Panc1 (cell line): ENCODE measurements at regions not wholly inside any gene's neighbourhood (a gene's known extent, or its start where the extent isn't known, plus 50 kb on each side); places are given as distances from the start of the nearest gene placed in this dataset.

Experiments used
- ATAC-seq: fragments of 200-7000 bp; cut with Tn5 transposase; 2 replicates; pipeline ENCODE4 v1.9.1; 2020; ENCODE audit warnings: mild to moderate bottlenecking, moderate library complexity
- BruUV-seq: library from RNA; stranded (reverse); fragments of 400-500 nt; replicated peaks from 2 replicates; lab custom pipeline; 2021; lab: Mats Ljungman, UMichigan
- CTCF ChIA-PET: fragments of 300-600 bp; sonication (Branson Sonifier 250); formaldehyde crosslinking; loops from one replicate; lab custom pipeline; 2022; ENCODE audit warnings: antibody characterized with exemption; lab: Charles Lee
- POLR2A ChIA-PET: fragments of 300-600 bp; sonication (Branson Sonifier 250); formaldehyde crosslinking; loops from one replicate; lab custom pipeline; 2022; ENCODE audit warnings: antibody characterized with exemption; lab: Charles Lee
- DNase-seq: peaks from one replicate; pipeline ENCODE4 v3.0.0-alpha.2; 2010; ENCODE audit warnings: low read depth, low spot score
- H3K27ac ChIP-seq: 2 replicates; pipeline ENCODE4 v1.5.1; 2011; ENCODE audit warnings: mild to moderate bottlenecking, low read length, inconsistent platforms
- H3K27me3 ChIP-seq: fragments of 200-500 bp; sonication (Bioruptor generic); 2 replicates; pipeline ENCODE4 v1.6.0; 2014; ENCODE audit warnings: low read length, inconsistent platforms; ENCODE audit not compliant: control insufficient read depth, insufficient read depth
- H3K36me3 ChIP-seq: fragments of 200-500 bp; sonication (Bioruptor generic); 2 replicates; pipeline ENCODE4 v1.5.1; 2014; ENCODE audit warnings: inconsistent platforms, mild to moderate bottlenecking, low read length, moderate library complexity; ENCODE audit not compliant: control insufficient read depth, insufficient read depth
- H3K4me1 ChIP-seq: 2 replicates; pipeline ENCODE4 v1.5.1; 2011; ENCODE audit warnings: inconsistent platforms, mild to moderate bottlenecking, low read length, moderate library complexity; ENCODE audit not compliant: control insufficient read depth, insufficient read depth
- H3K4me3 ChIP-seq, 2 experiments: 2 replicates each; pipeline ENCODE4 v1.5.1; 2011 to 2012; ENCODE audit warnings: low read depth in 2 of 2, low read length in 2 of 2, mild to moderate bottlenecking in 2 of 2, inconsistent platforms in 1 of 2, moderate library complexity in 1 of 2
- H3K9me3 ChIP-seq: fragments of 200-500 bp; sonication (Bioruptor generic); 2 replicates; pipeline ENCODE4 v1.5.1; 2014; ENCODE audit warnings: low read depth, mild to moderate bottlenecking, inconsistent platforms, low read length, moderate library complexity; ENCODE audit not compliant: control insufficient read depth, insufficient read depth
- CTCF ChIP-seq: fragments of 450-650 bp; IDR thresholded peaks from 2 replicates; pipeline ENCODE4 v1.5.1; 2017; ENCODE audit warnings: mild to moderate bottlenecking
- POLR2AphosphoS5 ChIP-seq: IDR thresholded peaks from 2 replicates; pipeline ENCODE4 v1.6.1; 2012; ENCODE audit warnings: mild to moderate bottlenecking, low read depth, low read length, moderate library complexity
- SIN3A ChIP-seq: IDR thresholded peaks from 2 replicates; pipeline ENCODE4 v1.6.1; 2012; ENCODE audit warnings: low read depth, mild to moderate bottlenecking, low read length, moderate library complexity, borderline replicate concordance; ENCODE audit not compliant: insufficient read depth
- TCF7L2 ChIP-seq: IDR thresholded peaks from 2 replicates; pipeline ENCODE4 v1.6.1; 2011; ENCODE audit warnings: mild to moderate bottlenecking, low read depth, low read length, inconsistent platforms
- in situ Hi-C: cut with HindIII; loops from 2 replicates; pipeline ENCODE4 v1.10.0; 2016; ENCODE audit warnings: low sequenced_read_pairs, low pct_unique_long_range_greater_than_20kb
- intact Hi-C: fragments of 100-400 bp; cut with micrococcal nuclease; formaldehyde crosslinking; loops from one replicate; pipeline ENCODE4 v1.10.0; 2022; ENCODE audit not compliant: unreplicated experiment
- TF ChIP-seq, protein P1 (sequence below), 2 experiments: IDR thresholded peaks; 2 replicates each; pipeline ENCODE4 v1.6.1; 2011 to 2012; ENCODE audit warnings: low read depth in 2 of 2, control low read depth in 1 of 2, low read length in 1 of 2, mild to moderate bottlenecking in 1 of 2, moderate library complexity in 1 of 2; ENCODE audit not compliant: insufficient read depth in 1 of 2

DNA sequence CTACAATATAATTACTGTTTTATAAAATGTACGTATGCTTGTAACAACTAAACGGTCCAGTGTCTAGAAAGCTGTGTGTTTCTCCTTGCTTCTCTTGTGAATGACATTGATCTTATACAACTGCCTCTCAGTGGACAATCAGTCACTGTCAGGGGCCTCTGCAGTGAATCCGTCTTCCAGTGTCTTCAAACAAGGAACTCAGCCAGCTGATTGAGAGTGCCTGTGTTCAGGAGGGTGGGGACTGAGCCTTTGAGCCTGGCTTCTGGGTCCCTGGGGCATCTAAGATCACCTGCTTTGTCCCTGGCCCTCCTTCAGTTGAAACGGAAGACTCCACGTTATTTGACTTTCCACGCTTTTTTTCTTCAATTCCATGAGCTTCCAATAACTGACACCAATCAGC lies 133.1 kb upstream of the SFSWAP start:
- Histone ChIP-seq H3K36me3 (no peaks in the 10 kb centered on the region), H3K4me3 (no peak overlapping the region), H3K9me3 (no peaks in the 10 kb centered on the region), H3K4me1 (no peaks in the 10 kb centered on the region), H3K27ac (no peak overlapping the region), H3K27me3 (peaks cover 18% of the 10 kb centered on the region)
- CTCF ChIA-PET: no interaction called here
- BruUV-seq: no TSS peak
- intact Hi-C loops (no loop called here), in situ Hi-C loops (no loop called here)
- DNase-seq (no peak), ATAC-seq (no peak)
- TF ChIP-seq SIN3A (no peak), POLR2AphosphoS5 (no peak), CTCF (no peak), TCF7L2 (no peak)
- TF ChIP-seq, protein P1, sequence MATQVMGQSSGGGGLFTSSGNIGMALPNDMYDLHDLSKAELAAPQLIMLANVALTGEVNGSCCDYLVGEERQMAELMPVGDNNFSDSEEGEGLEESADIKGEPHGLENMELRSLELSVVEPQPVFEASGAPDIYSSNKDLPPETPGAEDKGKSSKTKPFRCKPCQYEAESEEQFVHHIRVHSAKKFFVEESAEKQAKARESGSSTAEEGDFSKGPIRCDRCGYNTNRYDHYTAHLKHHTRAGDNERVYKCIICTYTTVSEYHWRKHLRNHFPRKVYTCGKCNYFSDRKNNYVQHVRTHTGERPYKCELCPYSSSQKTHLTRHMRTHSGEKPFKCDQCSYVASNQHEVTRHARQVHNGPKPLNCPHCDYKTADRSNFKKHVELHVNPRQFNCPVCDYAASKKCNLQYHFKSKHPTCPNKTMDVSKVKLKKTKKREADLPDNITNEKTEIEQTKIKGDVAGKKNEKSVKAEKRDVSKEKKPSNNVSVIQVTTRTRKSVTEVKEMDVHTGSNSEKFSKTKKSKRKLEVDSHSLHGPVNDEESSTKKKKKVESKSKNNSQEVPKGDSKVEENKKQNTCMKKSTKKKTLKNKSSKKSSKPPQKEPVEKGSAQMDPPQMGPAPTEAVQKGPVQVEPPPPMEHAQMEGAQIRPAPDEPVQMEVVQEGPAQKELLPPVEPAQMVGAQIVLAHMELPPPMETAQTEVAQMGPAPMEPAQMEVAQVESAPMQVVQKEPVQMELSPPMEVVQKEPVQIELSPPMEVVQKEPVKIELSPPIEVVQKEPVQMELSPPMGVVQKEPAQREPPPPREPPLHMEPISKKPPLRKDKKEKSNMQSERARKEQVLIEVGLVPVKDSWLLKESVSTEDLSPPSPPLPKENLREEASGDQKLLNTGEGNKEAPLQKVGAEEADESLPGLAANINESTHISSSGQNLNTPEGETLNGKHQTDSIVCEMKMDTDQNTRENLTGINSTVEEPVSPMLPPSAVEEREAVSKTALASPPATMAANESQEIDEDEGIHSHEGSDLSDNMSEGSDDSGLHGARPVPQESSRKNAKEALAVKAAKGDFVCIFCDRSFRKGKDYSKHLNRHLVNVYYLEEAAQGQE (IDR thresholded peaks at IDR 0.05; ENCODE audit: insufficient read depth in 1 of 2, low read depth in 2 of 2, low read length in 1 of 2): no peak
- POLR2A ChIA-PET: no interaction called here

- CTCF ChIA-PET: no interaction called here
- TF ChIP-seq POLR2AphosphoS5 (no peak), TCF7L2 (no peak), SIN3A (no peak), CTCF (no peak)
- TF ChIP-seq, protein P1 (IDR thresholded peaks at IDR 0.05; ENCODE audit: insufficient read depth in 1 of 2, low read depth in 2 of 2, low read length in 1 of 2): no peak
Observed at GRCh38 chr12:131578828-131579470, 131.9 kb upstream of the SFSWAP start.

More at GRCh38 chr12:131578828-131579470, 131.9 kb upstream of the SFSWAP start:
- DNase-seq: no peak
- Histone ChIP-seq H3K9me3 (no peaks in the 10 kb centered on the region), H3K4me1 (no peaks in the 10 kb centered on the region), H3K27ac (no peak overlapping the region), H3K4me3 (no peak overlapping the region), H3K27me3 (peaks cover 9% of the 10 kb centered on the region), H3K36me3 (no peaks in the 10 kb centered on the region)
- intact Hi-C loops: no loop called here
- BruUV-seq: no TSS peak
- in situ Hi-C loops: no loop called here
- POLR2A ChIA-PET: no interaction called here
- no peak for ATAC-seq
